Panc1 (cell line): ENCODE measurements at regions not wholly inside any gene's neighbourhood (a gene's known extent, or its start where the extent isn't known, plus 50 kb on each side); places are given as distances from the start of the nearest gene placed in this dataset.

Source experiments
- CTCF ChIP-seq: fragments of 450-650 bp; IDR thresholded peaks from 2 replicates; pipeline ENCODE4 v1.5.1; 2017; ENCODE audit warnings: mild to moderate bottlenecking
- REST ChIP-seq, 2 experiments: IDR thresholded peaks; 2 replicates each; pipeline ENCODE4 v1.6.1; 2011 to 2012; ENCODE audit warnings: low read depth in 2 of 2, control low read depth in 1 of 2, low read length in 1 of 2, mild to moderate bottlenecking in 1 of 2, moderate library complexity in 1 of 2; ENCODE audit not compliant: insufficient read depth in 1 of 2

- TF ChIP-seq CTCF (no peak), REST (IDR thresholded peaks at IDR 0.05; ENCODE audit: insufficient read depth in 1 of 2, low read depth in 2 of 2, low read length in 1 of 2) (no peak)
Observed at GRCh38 chr18:40250236-40250635, 1704.8 kb upstream of the PIK3C3 start.
